ENCODE measurements at regions not wholly inside any gene's neighbourhood (a gene's known extent, or its start where the extent isn't known, plus 50 kb on each side); places are given as distances from the start of the nearest gene placed in this dataset.
"Not testable (repeated sequence)": the region's sequence is repeated elsewhere in the genome, so short reads cannot be mapped to it uniquely, and the experiment has no call there.

GRCh38 chr7:135872861-135873260 lies 104.3 kb downstream of the MTPN start:
- not testable (repeated sequence) for DNase-seq (ENCODE audit: low read depth in 1 of 2, low spot score in 2 of 2); H3K4me3 ChIP-seq; H3K4me1 ChIP-seq (replicated peaks); H3K27me3 ChIP-seq (replicated peaks); H3K36me3 ChIP-seq; H3K27ac ChIP-seq; H3K9me3 ChIP-seq (replicated peaks)

- no peak for DNase-seq (ENCODE audit: low read depth in 1 of 2, low spot score in 2 of 2)
- H3K27ac ChIP-seq, result no peak overlapping the region
- H3K27me3 ChIP-seq (replicated peaks), result no peaks in the 10 kb centered on the region; the same call in 1 of the 2 replicates
- no peaks in the 10 kb centered on the region for H3K9me3 ChIP-seq (replicated peaks)
- H3K4me3 ChIP-seq, result no peak overlapping the region
- no peaks in the 10 kb centered on the region for H3K4me1 ChIP-seq (replicated peaks)
- H3K36me3 ChIP-seq, result no peaks in the 10 kb centered on the region
Observed at GRCh38 chr7:135862586-135863340, 114.2 kb upstream of the FAM180A start.

GRCh38 chr7:135859538-135859937 lies 110.9 kb upstream of the FAM180A start:
- DNase-seq (ENCODE audit: low read depth in 1 of 2, low spot score in 2 of 2), result no peak
- H3K4me1 ChIP-seq (replicated peaks), result no peaks in the 10 kb centered on the region
- no peaks in the 10 kb centered on the region for H3K9me3 ChIP-seq (replicated peaks)

GRCh38 chr7:135858851-135859250 lies 110.2 kb upstream of the FAM180A start:
- Histone ChIP-seq H3K36me3 (no peaks in the 10 kb centered on the region), H3K27me3 (replicated peaks) (no peaks in the 10 kb centered on the region), H3K27ac (no peak overlapping the region), H3K4me3 (no peak overlapping the region), H3K4me1 (replicated peaks) (no peaks in the 10 kb centered on the region), H3K9me3 (replicated peaks) (no peaks in the 10 kb centered on the region)
- DNase-seq (ENCODE audit: low read depth in 1 of 2, low spot score in 2 of 2), result no peak

More at GRCh38 chr7:135859538-135859937, 110.9 kb upstream of the FAM180A start:
- Histone ChIP-seq H3K27ac (no peak overlapping the region), H3K36me3 (no peaks in the 10 kb centered on the region), H3K4me3 (no peak overlapping the region), H3K27me3 (replicated peaks) (no peaks in the 10 kb centered on the region)

GRCh38 chr7:135858379-135858778 lies 109.8 kb upstream of the FAM180A start:
- DNase-seq (ENCODE audit: low read depth in 1 of 2, low spot score in 2 of 2), result no peak
- Histone ChIP-seq H3K27ac (no peak overlapping the region), H3K36me3 (no peaks in the 10 kb centered on the region), H3K4me1 (replicated peaks) (no peaks in the 10 kb centered on the region), H3K27me3 (replicated peaks) (no peaks in the 10 kb centered on the region), H3K9me3 (replicated peaks) (no peaks in the 10 kb centered on the region), H3K4me3 (no peak overlapping the region)

- no peaks in the 10 kb centered on the region for H3K27me3 ChIP-seq (replicated peaks)
- H3K27ac ChIP-seq, result no peak overlapping the region
- no peaks in the 10 kb centered on the region for H3K36me3 ChIP-seq
- no peaks in the 10 kb centered on the region for H3K9me3 ChIP-seq (replicated peaks)
- no peak for DNase-seq (ENCODE audit: low read depth in 1 of 2, low spot score in 2 of 2)
- H3K4me1 ChIP-seq (replicated peaks), result no peaks in the 10 kb centered on the region
- H3K4me3 ChIP-seq, result no peak overlapping the region
Observed at GRCh38 chr7:135857519-135858274, 109.1 kb upstream of the FAM180A start.

DNA sequence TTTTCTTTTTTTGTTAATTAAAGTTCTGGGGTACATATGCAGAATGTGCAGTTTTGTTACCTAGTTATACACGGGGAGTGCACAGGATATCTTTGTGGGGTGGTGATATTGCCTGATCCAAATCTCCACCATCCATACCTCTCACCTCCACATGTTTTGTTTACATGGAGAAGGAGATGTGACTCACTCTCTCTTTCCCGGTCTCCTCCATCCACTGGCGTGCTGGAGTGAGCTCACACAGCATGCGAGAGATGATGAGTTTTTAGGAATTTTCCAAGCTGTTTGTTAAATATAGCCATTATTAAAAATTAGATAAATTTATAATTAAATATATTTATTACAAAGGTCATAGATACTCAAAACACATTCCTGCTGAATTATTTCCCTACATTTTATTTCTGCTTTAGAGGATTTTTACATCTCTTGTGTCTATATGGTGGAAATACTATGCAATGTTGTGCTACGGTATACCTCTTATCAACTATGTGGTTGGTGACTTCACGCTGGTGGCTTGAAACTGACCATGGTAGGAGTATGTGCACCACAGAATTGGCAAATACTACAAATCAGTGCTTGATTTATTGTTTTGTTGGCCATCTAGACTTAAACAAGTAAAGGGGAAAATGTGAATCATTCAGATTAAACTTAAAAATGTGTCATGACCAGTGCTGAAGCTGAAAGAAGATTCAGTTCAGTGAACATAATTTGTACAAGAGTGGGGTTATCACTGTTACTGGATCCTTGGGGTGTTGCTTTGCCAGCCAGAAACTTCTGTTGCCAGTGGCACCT lies 107.9 kb upstream of the FAM180A start:
- DNase-seq (ENCODE audit: low read depth in 1 of 2, low spot score in 2 of 2), result no peak
- Histone ChIP-seq H3K4me3 (no peak overlapping the region), H3K36me3 (no peaks in the 10 kb centered on the region), H3K9me3 (replicated peaks) (no peaks in the 10 kb centered on the region), H3K27ac (no peak overlapping the region), H3K27me3 (replicated peaks) (no peaks in the 10 kb centered on the region), H3K4me1 (replicated peaks) (no peaks in the 10 kb centered on the region)

DNA sequence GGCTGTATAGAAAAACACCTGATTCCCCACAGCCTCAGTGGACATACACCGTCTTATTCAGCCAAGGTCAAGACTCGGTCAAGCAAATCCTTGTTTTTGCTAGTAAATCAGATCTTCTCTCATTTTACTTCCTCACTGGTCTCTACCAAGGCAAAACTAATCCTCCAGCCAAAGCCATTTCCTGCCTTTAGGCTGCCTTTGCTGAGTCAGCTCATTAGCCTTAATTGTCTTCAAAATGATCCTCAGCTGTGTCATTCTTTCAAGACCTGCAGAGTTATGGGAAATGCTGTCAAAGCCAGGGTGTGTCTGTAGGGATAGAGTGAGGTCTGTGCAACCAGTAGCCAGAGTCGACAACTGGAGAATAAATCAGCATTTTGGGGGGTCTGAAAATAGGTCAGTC lies 107.2 kb upstream of the FAM180A start:
- Histone ChIP-seq H3K27me3 (replicated peaks) (no peaks in the 10 kb centered on the region), H3K9me3 (replicated peaks) (no peaks in the 10 kb centered on the region), H3K4me1 (replicated peaks) (no peaks in the 10 kb centered on the region), H3K36me3 (no peaks in the 10 kb centered on the region), H3K4me3 (no peak overlapping the region), H3K27ac (no peak overlapping the region)
- DNase-seq (ENCODE audit: low read depth in 1 of 2, low spot score in 2 of 2), result no peak

DNA sequence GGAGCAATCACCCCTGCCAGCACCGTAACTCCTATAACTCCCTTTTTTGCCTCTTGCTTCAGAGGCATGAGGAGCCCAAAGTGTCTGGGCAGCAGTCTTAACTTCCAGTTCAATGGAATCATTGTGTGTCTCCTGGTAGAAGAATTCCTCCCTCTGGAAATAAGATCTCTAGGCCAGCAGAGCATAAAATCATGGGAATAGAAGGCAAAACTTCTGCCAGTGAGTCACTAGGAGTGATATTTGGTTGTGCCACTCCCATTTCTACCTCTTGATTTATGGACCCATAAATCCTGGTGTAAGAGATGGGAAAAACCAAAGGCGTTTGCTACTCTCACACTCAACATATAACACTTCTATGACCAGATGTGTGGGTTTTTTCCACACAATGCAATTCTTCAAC lies 104.9 kb upstream of the FAM180A start:
- Histone ChIP-seq H3K9me3 (replicated peaks) (no peaks in the 10 kb centered on the region), H3K27ac (no peak overlapping the region), H3K4me3 (no peak overlapping the region), H3K27me3 (replicated peaks) (no peaks in the 10 kb centered on the region), H3K36me3 (no peaks in the 10 kb centered on the region), H3K4me1 (replicated peaks) (no peaks in the 10 kb centered on the region)
- DNase-seq (ENCODE audit: low read depth in 1 of 2, low spot score in 2 of 2), result no peak

DNA sequence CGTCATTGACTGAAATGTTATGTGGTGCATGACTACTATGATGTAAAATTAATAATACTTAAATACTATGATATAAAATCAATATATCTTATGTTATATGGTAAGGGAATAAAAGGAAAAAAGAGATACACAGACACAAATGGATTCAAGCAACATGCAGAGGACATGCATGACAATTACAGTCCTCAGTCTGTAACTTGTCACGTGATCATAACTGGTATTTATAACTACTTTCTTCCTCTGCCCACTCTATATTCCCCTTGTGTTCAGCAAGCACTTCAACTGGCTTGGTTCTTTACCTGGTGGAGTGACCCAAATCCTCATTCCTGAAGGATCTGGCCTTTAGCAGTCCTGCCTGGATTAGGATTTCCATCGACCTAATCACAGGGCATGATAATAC lies 104.4 kb upstream of the FAM180A start:
- no peaks in the 10 kb centered on the region for H3K4me1 ChIP-seq (replicated peaks)
- H3K9me3 ChIP-seq (replicated peaks), result no peaks in the 10 kb centered on the region
- H3K4me3 ChIP-seq, result no peak overlapping the region
- no peak for DNase-seq (ENCODE audit: low read depth in 1 of 2, low spot score in 2 of 2)
- no peak overlapping the region for H3K27ac ChIP-seq
- no peaks in the 10 kb centered on the region for H3K27me3 ChIP-seq (replicated peaks)
- H3K36me3 ChIP-seq, result no peaks in the 10 kb centered on the region

DNA sequence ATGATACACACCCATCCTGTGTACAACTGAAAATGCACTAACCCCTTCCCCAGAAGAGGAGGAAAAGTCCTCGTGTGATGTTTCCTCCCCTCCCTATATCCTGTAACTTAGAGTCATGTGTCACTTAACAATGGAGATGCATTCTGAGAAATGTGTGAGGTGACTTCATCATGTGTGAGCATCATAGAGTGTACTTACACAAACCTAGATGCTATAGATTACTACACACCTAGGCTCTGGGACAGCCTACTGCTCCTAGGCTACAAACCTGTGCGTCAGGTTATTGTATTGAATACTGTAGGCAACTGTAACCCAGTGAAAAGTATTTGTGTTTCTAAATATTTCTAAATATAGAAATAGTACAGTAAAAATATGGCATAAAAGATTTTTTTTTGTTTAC lies 98.6 kb upstream of the FAM180A start:
- Histone ChIP-seq H3K9me3 (replicated peaks) (no peaks in the 10 kb centered on the region), H3K27ac (no peak overlapping the region), H3K36me3 (no peaks in the 10 kb centered on the region), H3K4me3 (no peak overlapping the region), H3K4me1 (replicated peaks) (no peaks in the 10 kb centered on the region), H3K27me3 (replicated peaks) (no peaks in the 10 kb centered on the region)
- DNase-seq (ENCODE audit: low read depth in 1 of 2, low spot score in 2 of 2), result peak in 1 of 2 experiments; percentile 0

GRCh38 chr7:135846339-135846738 lies 97.7 kb upstream of the FAM180A start:
- no peaks in the 10 kb centered on the region for H3K27me3 ChIP-seq (replicated peaks)
- no peaks in the 10 kb centered on the region for H3K4me1 ChIP-seq (replicated peaks)
- H3K27ac ChIP-seq, result no peak overlapping the region
- DNase-seq (ENCODE audit: low read depth in 1 of 2, low spot score in 2 of 2), result peak in 1 of 2 experiments; percentile 9
- H3K9me3 ChIP-seq (replicated peaks), result no peaks in the 10 kb centered on the region
- no peak overlapping the region for H3K4me3 ChIP-seq
- no peaks in the 10 kb centered on the region for H3K36me3 ChIP-seq

- Histone ChIP-seq H3K27ac (no peak overlapping the region), H3K9me3 (replicated peaks) (no peaks in the 10 kb centered on the region), H3K4me3 (no peak overlapping the region), H3K36me3 (no peaks in the 10 kb centered on the region), H3K4me1 (replicated peaks) (no peaks in the 10 kb centered on the region), H3K27me3 (replicated peaks) (no peaks in the 10 kb centered on the region)
- no peak for DNase-seq (ENCODE audit: low read depth in 1 of 2, low spot score in 2 of 2)
Observed at GRCh38 chr7:135845415-135846075, 96.9 kb upstream of the FAM180A start.
